WERI-Rb-1 (cell line): ENCODE measurements at regions not wholly inside any gene's neighbourhood (a gene's known extent, or its start where the extent isn't known, plus 50 kb on each side); places are given as distances from the start of the nearest gene placed in this dataset.

ENCODE experiments used
- DNase-seq: peaks from one replicate; pipeline ENCODE4 v3.0.0-alpha.2; 2020
- H3K27ac ChIP-seq: fragments of 250-450 bp; sonication (Bioruptor Pico); 2 replicates; pipeline ENCODE4 v1.5.1; 2020; ENCODE audit warnings: mild to moderate bottlenecking, moderate library complexity
- H3K27me3 ChIP-seq: fragments of 250-450 bp; sonication (Bioruptor Pico); 2 replicates; pipeline ENCODE4 v1.5.1; 2021; ENCODE audit warnings: mild to moderate bottlenecking, low read depth, moderate library complexity; ENCODE audit not compliant: insufficient read depth, severe bottlenecking
- H3K36me3 ChIP-seq: fragments of 250-450 bp; sonication (Bioruptor Pico); 2 replicates; pipeline ENCODE4 v1.5.1; 2020; ENCODE audit warnings: mild to moderate bottlenecking, moderate library complexity
- H3K4me3 ChIP-seq: 2 replicates; pipeline ENCODE4 v1.5.1; 2011; ENCODE audit warnings: low read depth, mild to moderate bottlenecking, control low read depth, low read length
- H3K9me3 ChIP-seq: fragments of 250-450 bp; sonication (Bioruptor Pico); 2 replicates; pipeline ENCODE4 v1.5.1; 2021; ENCODE audit warnings: mild to moderate bottlenecking, moderate library complexity; ENCODE audit not compliant: severe bottlenecking
- TF ChIP-seq, protein P1 (sequence below): IDR thresholded peaks from 2 replicates; pipeline ENCODE4 v1.5.1; 2011; ENCODE audit warnings: low read depth, mild to moderate bottlenecking, control low read depth, inconsistent platforms, low read length

- TF ChIP-seq, protein P1, sequence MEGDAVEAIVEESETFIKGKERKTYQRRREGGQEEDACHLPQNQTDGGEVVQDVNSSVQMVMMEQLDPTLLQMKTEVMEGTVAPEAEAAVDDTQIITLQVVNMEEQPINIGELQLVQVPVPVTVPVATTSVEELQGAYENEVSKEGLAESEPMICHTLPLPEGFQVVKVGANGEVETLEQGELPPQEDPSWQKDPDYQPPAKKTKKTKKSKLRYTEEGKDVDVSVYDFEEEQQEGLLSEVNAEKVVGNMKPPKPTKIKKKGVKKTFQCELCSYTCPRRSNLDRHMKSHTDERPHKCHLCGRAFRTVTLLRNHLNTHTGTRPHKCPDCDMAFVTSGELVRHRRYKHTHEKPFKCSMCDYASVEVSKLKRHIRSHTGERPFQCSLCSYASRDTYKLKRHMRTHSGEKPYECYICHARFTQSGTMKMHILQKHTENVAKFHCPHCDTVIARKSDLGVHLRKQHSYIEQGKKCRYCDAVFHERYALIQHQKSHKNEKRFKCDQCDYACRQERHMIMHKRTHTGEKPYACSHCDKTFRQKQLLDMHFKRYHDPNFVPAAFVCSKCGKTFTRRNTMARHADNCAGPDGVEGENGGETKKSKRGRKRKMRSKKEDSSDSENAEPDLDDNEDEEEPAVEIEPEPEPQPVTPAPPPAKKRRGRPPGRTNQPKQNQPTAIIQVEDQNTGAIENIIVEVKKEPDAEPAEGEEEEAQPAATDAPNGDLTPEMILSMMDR: no peak
- Histone ChIP-seq H3K27ac (no peak overlapping the region), H3K9me3 (no peaks in the 10 kb centered on the region)
These were observed 71.1 kb upstream of the NR3C1 start for GRCh38 chr5:143474616-143475015.

GRCh38 chr5:143473481-143473880 is 70.0 kb upstream of the NR3C1 start:
- no peak overlapping the region for H3K4me3 ChIP-seq
- H3K27ac ChIP-seq: no peak overlapping the region
- no peaks in the 10 kb centered on the region for H3K36me3 ChIP-seq
- no peaks in the 10 kb centered on the region for H3K9me3 ChIP-seq
- TF ChIP-seq, protein P1: no peak
- H3K27me3 ChIP-seq: no peaks in the 10 kb centered on the region
- no peak for DNase-seq

More at GRCh38 chr5:143474616-143475015, 71.1 kb upstream of the NR3C1 start:
- Histone ChIP-seq H3K27me3 (no peaks in the 10 kb centered on the region), H3K36me3 (no peaks in the 10 kb centered on the region), H3K4me3 (no peak overlapping the region)
- no peak for DNase-seq

DNA sequence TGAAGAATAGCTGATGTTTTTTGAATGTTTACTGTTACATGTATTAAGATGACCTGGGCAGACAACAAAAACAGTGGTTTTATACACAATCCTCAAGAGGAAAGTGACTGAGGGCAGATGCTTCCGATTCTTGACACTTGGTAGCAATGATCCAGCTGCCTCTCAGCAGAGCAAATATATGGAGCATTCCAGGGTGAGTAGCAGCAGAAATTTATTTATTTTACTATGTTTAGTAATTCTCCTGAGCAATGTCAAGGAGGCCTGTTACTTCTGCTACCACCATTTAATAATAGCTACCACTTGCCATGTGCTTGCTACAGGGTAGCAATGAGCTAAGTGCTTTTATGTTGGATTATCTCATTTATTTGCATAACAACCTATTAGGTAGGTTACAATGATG is 69.1 kb upstream of the NR3C1 start:
- H3K27ac ChIP-seq: no peak overlapping the region
- no peaks in the 10 kb centered on the region for H3K36me3 ChIP-seq
- no peaks in the 10 kb centered on the region for H3K27me3 ChIP-seq
- TF ChIP-seq, protein P1: no peak
- H3K9me3 ChIP-seq: no peaks in the 10 kb centered on the region
- no peak for DNase-seq
- H3K4me3 ChIP-seq: no peak overlapping the region

- Histone ChIP-seq H3K9me3 (no peaks in the 10 kb centered on the region), H3K36me3 (no peaks in the 10 kb centered on the region), H3K27me3 (no peaks in the 10 kb centered on the region), H3K27ac (no peak overlapping the region), H3K4me3 (no peak overlapping the region)
- DNase-seq: no peak
- TF ChIP-seq, protein P1: no peak
These were observed 68.4 kb upstream of the NR3C1 start for GRCh38 chr5:143471666-143472464.

GRCh38 chr5:143471041-143471509 is 67.6 kb upstream of the NR3C1 start:
- no peak for DNase-seq
- Histone ChIP-seq H3K27ac (no peak overlapping the region), H3K4me3 (no peak overlapping the region), H3K9me3 (no peaks in the 10 kb centered on the region), H3K27me3 (no peaks in the 10 kb centered on the region), H3K36me3 (no peaks in the 10 kb centered on the region)
- TF ChIP-seq, protein P1: no peak
